Activated CD8-positive, alpha-beta T cell treated with anti-CD3 and anti-CD28 coated beads for 36 hours (primary cell): ENCODE measurements at regions not wholly inside any gene's neighbourhood (a gene's known extent, or its start where the extent isn't known, plus 50 kb on each side); places are given as distances from the start of the nearest gene placed in this dataset.

Source experiments
- ATAC-seq: fragments of 200-7000 bp; cut with Tn5 transposase; one replicate; pipeline ENCODE4 v1.10.0; 2021; ENCODE audit warnings: mild to moderate bottlenecking, moderate library complexity
- CTCF ChIA-PET: fragments of 350-600 bp; sonication (Branson Sonifier 250); formaldehyde crosslinking; loops from one replicate; lab custom pipeline; 2021; ENCODE audit warnings: antibody characterized with exemption; lab: Charles Lee
- POLR2A ChIA-PET: fragments of 350-600 bp; sonication (Branson Sonifier 250); formaldehyde crosslinking; loops from one replicate; lab custom pipeline; 2021; ENCODE audit warnings: antibody characterized with exemption; lab: Charles Lee
- DNase-seq: peaks from one replicate; pipeline ENCODE4 v3.0.0-alpha.2; 2020
- H3K27ac Mint-ChIP-seq: one replicate; pipeline ENCODE4 v1.8.0; 2021; ENCODE audit warnings: mild to moderate bottlenecking, mixed read lengths
- H3K27me3 Mint-ChIP-seq: one replicate; pipeline ENCODE4 v1.8.0; 2021; ENCODE audit warnings: mixed read lengths
- H3K36me3 Mint-ChIP-seq: one replicate; pipeline ENCODE4 v1.8.0; 2021; ENCODE audit warnings: low read depth, mixed read lengths
- H3K4me1 Mint-ChIP-seq: one replicate; pipeline ENCODE4 v1.8.0; 2021; ENCODE audit warnings: low read depth, mixed read lengths
- H3K4me3 Mint-ChIP-seq: one replicate; pipeline ENCODE4 v1.8.0; 2021; ENCODE audit warnings: mild to moderate bottlenecking, moderate library complexity, mixed read lengths
- H3K9me3 Mint-ChIP-seq: one replicate; pipeline ENCODE4 v1.8.0; 2021; ENCODE audit warnings: mixed read lengths
- intact Hi-C: fragments of 100-400 bp; cut with micrococcal nuclease; formaldehyde crosslinking; loops from one replicate; pipeline ENCODE4 v1.10.0; 2022
- TF ChIP-seq, protein P1 (sequence below): fragments of 200-600 bp; IDR thresholded peaks from one replicate; pipeline ENCODE4 v1.8.0; 2022; ENCODE audit warnings: antibody characterized with exemption, mild to moderate bottlenecking

DNA sequence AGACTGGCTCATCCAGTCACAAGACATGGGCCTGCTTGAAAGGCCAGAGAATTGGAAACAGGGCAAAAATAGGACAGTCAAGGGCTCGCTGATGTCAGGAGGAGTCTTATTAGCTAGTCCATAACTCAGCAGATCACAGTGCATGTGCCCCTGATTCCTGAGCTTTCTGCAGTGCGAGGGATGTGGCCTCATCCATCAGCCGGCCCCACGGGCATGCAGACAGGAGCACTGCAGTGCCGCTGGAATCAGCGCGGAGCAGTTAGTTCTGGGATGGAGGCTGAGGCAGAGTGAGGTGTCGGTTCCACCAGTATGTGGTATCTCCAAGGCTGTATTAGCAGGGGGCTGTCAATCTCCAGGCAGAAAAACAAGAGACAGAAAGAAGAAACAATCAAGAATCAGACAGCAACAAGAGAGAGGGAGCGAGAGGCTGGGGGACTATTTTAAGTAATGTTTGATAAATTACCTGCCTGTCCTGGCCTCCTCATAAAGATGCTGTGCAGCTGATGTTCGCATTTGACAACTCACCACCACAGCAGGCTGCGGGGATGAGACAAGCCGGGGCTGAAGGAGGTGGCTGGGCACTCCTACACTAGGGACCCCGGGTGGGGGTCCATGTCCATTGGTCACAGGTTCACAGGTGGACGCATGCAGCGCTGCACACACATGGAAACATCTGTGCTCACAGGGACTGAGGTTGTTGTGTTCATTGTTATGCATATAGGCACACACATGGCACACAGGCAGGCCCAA, 167.2 kb downstream of the TRIM29 start:
- TF ChIP-seq, protein P1, sequence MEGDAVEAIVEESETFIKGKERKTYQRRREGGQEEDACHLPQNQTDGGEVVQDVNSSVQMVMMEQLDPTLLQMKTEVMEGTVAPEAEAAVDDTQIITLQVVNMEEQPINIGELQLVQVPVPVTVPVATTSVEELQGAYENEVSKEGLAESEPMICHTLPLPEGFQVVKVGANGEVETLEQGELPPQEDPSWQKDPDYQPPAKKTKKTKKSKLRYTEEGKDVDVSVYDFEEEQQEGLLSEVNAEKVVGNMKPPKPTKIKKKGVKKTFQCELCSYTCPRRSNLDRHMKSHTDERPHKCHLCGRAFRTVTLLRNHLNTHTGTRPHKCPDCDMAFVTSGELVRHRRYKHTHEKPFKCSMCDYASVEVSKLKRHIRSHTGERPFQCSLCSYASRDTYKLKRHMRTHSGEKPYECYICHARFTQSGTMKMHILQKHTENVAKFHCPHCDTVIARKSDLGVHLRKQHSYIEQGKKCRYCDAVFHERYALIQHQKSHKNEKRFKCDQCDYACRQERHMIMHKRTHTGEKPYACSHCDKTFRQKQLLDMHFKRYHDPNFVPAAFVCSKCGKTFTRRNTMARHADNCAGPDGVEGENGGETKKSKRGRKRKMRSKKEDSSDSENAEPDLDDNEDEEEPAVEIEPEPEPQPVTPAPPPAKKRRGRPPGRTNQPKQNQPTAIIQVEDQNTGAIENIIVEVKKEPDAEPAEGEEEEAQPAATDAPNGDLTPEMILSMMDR = no peak
- H3K4me1 Mint-ChIP-seq = no peaks in the 10 kb centered on the region

DNA sequence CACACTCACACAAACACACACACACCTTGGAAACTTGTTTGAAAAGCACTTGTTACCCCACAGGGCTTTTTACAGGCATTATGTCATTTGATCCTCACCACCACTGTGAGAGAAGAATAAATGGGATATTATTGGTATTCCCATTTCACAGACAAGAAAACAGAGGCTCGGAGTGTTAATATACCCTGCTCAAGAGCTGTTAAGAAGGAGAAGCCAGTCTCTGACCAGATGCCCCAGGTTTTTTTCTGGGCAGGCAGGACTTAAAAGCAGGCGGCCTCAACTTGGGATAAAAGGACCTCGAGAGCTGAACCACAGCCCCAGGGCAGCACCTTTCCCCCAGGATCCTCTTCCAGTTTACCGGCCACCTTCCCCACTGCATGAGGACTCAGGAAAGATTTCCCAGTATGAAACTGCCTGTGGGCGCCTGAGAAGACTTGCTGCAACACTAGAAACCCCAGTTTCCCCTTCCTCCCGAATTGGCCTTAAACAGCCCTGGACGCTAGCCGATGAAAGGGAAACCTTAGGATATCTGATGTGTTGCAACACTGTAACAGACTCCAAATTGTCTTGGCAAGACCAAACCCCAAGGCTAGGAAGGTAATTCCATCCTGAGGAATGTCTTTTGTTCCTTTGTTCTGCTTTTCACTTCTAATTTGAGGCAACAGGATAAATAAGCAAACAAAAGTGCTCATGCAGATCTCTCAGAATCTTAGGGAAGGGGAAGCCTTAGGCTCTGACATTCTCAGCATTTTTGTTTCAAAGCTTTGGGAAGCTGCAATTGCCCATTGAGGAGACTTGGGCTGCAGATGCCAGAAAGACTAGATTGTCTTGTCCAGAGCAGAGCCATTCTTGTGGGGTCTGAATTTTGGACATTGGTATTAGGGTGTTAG, 173.5 kb downstream of the TRIM29 start:
- DNase-seq = no peak
- TF ChIP-seq, protein P1 = no peak
- no peak overlapping the region for H3K27ac Mint-ChIP-seq
- no peaks in the 10 kb centered on the region for H3K36me3 Mint-ChIP-seq
- peaks cover 1% of the 10 kb centered on the region for H3K27me3 Mint-ChIP-seq
- ChIA-PET CTCF (no interaction called here), POLR2A (no interaction called here)
- peaks cover 2% of the 10 kb centered on the region for H3K9me3 Mint-ChIP-seq
- no peaks in the 10 kb centered on the region for H3K4me1 Mint-ChIP-seq
- intact Hi-C loops = no loop called here
- H3K4me3 Mint-ChIP-seq = no peak overlapping the region
- ATAC-seq = no peak

More for the DNA sequence above, 167.2 kb downstream of the TRIM29 start:
- POLR2A ChIA-PET = no interaction called here
- Mint-ChIP-seq H3K27me3 (peaks cover 6% of the 10 kb centered on the region), H3K27ac (no peak overlapping the region), H3K9me3 (peaks cover 2% of the 10 kb centered on the region), H3K36me3 (no peaks in the 10 kb centered on the region), H3K4me3 (no peak overlapping the region)
- intact Hi-C loops = no loop called here
- ATAC-seq (no peak), DNase-seq (no peak)
- CTCF ChIA-PET = no interaction called here

DNA sequence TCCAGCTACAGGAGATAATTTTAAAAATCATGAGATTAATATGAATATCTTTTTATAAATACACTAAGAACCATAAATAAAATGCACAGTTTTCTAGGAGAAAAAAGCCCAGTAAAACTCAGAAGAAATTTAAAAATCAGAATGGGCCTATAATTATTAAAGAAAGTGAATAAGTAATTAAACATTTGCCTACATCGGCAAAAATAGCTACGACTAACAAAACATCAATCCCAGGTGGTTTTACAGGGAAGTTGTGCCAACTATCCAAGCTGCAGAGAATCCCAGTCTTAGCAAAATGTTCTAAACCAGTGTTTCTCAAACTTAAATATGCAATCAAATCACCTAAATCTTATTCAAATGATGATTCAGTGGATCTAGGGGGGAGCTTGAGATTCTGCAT, 180.0 kb downstream of the TRIM29 start:
- ChIA-PET CTCF (interaction anchor here (1.2 kb wide), 1 partner anchor 150 kb away, joined by 3 read pairs; no protein-coding TSS in a partner anchor), POLR2A (no interaction called here)
- Mint-ChIP-seq H3K9me3 (no peaks in the 10 kb centered on the region), H3K27ac (no peak overlapping the region), H3K36me3 (no peaks in the 10 kb centered on the region), H3K4me1 (no peaks in the 10 kb centered on the region), H3K4me3 (no peak overlapping the region), H3K27me3 (peaks cover 13% of the 10 kb centered on the region)
- ATAC-seq (no peak), DNase-seq (no peak)
- TF ChIP-seq, protein P1 = no peak
- intact Hi-C loops = no loop called here

DNA sequence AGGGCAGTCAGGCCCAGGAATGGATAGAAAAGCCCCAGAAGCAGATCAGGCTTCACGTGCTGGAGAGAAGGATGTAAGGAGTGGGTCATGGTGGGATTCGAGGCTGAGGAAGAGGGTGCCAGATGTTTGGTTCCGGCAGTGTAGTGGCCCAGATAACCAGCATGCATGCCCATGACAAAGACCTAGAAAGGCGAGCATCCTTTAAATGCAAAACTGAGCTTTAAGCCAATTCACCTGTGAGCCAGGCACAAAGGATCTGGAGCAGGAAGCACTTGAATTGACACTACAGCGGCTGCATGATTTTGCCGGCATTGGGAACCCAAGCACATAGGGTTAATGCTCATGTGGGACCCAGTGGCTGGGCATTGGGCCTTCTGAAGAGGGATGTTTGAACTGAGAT, 185.5 kb downstream of the TRIM29 start:
- Mint-ChIP-seq H3K9me3 (no peaks in the 10 kb centered on the region), H3K4me1 (no peaks in the 10 kb centered on the region), H3K27ac (no peak overlapping the region), H3K36me3 (no peaks in the 10 kb centered on the region), H3K4me3 (no peak overlapping the region), H3K27me3 (peaks cover 14% of the 10 kb centered on the region)
- ChIA-PET CTCF (no interaction called here), POLR2A (no interaction called here)
- no peak for ATAC-seq
- TF ChIP-seq, protein P1 = no peak
- no peak for DNase-seq
- intact Hi-C loops = no loop called here

DNA sequence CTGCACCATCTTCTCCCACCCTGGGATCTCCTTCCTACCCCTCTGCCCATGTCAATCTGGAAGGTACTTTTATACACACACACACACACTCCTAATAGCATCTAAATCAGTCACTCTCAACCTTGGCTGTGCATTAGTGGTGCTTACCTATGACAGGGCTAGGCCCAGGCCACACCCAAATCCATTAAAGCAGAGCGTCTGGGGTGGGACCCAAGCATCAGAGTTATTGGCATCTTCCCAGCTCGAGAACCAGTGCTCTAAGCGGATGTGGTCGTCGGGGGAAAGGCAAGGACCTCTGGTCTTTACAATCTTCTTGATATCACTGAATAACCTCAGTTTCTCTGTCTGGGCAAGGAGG, 194.6 kb downstream of the TRIM29 start:
- Mint-ChIP-seq H3K9me3 (no peaks in the 10 kb centered on the region), H3K4me3 (no peak overlapping the region), H3K27ac (no peak overlapping the region), H3K36me3 (no peaks in the 10 kb centered on the region), H3K27me3 (peaks cover 10% of the 10 kb centered on the region), H3K4me1 (no peaks in the 10 kb centered on the region)
- TF ChIP-seq, protein P1 = no peak
- CTCF ChIA-PET = interaction anchor here (1.1 kb wide), 1 partner anchor 11 kb away, joined by 3 read pairs; no protein-coding TSS in a partner anchor
- ATAC-seq (no peak), DNase-seq (no peak)
- intact Hi-C loops = no loop called here
- POLR2A ChIA-PET = no interaction called here
